ENCODE measurements at regions not wholly inside any gene's neighbourhood (a gene's known extent, or its start where the extent isn't known, plus 50 kb on each side); places are given as distances from the start of the nearest gene placed in this dataset.

DNA sequence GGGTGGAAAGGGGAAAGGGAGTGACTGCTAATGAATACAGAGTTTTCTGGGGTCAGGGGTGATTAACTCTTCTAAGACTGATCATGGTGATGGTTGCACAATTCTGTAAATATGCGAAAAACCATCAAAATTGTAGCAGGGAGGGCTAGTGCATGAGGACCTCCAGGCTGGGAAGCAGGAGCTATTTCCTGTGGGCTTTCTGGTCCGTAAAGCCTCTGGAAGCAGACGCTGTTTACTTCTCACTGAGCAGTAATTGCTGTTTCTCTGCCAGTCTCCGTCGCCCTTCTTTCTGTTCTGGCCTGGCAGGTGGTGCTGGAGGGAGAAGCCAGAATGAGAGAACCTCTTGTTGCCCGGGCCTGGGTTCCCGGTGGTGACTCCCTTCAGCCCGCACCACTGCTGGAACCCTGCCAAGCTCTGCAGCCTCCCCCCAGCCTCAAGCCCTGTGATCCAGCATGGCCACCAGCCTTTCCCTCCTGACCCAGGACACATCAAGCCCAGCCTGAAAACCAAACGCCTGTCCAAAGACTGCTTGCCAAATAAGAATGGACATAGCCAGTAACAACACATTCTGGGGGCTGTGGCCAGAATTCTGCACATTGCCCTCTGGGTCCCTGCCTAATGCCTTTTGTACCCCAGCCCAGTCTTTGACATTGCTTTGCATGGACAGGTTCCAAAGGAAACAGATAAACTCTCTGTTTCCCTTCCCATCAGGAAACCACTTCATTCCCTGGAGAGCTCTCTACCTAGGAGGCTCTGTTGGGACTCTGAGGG, 201.0 kb upstream of the NAV2 start:
- no peak for DNase-seq

DNA sequence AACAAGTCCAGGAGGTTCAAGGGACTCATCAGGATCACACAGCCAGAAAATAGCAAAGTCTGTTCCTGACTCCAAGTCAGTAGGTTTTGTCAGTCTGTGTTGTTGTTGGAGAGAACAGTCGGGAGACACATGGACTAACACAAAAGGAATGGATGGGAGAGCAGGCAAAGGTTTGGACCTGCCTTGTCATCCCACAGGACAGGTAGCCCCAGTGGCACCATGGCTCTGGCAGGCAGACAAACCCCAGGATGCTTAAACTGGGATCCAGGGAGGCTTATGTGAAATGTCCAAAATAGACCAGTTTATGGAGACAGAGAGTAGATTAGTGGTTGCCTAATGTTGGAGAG, 201.6 kb upstream of the NAV2 start:
- DNase-seq: no peak

DNA sequence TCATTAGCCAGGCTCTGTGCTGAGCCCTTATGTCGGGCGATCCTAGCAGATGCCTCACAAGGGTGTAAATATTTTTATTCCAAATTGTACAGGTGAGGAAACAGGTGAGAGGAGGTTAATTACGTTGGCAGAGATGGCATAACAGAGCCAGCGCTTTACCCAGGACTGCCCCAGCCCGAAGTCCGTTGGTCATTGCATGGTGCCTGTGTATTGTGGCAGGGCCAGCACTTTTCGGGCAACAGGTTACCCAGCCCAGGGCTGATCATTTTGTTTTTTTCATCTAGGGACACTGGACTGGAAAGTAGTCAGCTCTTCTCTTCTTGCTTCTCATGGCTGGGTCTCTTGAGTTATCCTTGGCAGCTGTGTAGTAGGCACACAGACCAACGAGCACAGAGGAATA, 202.2 kb upstream of the NAV2 start:
- DNase-seq: no peak

DNA sequence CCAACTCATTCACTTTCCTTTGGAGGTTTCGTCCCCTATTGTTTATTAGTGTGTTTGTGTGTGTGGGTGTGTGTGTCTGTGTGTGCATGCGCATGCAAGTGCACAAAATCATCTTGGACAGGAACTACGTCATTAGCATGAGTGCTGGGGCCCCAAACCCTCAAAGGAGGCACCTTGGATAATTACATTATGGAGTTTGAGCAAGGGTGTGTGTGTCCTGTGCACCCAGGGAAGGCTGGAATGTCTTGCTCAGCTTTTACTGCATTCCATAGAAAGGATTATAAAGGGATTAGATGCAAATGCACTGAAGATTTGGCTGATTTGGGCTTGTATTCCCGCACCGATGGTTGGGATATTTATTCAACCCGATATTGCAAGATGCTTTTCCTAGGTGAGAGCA, 203.4 kb upstream of the NAV2 start:
- DNase-seq: no peak

DNA sequence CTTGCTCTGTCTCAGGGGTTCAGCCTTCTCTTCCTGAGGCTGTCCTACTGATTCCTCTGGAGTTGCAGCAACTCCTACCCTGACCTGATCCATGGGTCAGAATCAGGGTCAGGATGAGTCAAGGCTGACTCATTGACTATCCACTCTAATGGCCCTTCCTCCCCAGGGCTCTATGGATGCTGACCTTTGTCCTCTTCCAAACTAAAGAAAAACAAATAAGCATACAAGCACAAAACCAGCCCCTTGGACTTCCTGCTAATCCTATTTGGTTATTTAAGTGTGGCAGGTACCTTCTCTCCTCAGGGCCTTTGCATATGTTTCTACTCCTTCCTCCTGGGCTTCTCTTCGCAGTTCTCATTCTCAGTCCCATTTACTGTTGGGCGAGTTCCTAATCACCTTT, 204.5 kb upstream of the NAV2 start:
- DNase-seq: no peak

DNA sequence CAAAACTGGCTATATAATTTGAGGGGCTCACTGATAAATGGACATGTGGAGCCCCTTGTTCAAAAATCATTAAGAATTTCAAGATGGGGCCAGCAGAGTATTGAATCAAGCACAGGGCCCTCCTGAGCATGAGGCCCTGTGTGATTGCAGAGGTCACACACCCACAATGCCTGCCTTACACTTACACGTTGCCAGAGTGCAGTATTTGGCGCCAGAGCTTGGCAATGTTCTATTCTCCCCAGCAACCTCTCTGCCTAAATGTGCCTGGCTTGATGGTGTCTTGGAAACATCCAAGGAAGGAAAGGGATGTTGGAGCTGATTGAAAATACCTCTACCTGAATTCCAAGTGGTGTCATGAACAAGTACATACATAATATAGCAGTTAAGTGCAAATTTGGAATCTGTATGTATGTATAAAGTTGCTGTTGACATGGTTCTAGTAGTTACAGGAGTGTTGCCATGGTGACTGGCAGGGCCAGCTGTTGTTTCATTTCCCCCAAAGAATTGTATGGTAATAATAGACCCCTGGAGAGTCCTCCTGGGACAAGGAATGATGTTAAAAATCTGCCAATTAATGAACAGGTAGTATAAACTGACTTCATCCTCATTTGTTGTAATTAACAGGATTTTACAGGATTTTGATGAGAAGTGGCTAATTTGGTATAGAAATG, 205.7 kb upstream of the NAV2 start:
- DNase-seq: no peak

DNA sequence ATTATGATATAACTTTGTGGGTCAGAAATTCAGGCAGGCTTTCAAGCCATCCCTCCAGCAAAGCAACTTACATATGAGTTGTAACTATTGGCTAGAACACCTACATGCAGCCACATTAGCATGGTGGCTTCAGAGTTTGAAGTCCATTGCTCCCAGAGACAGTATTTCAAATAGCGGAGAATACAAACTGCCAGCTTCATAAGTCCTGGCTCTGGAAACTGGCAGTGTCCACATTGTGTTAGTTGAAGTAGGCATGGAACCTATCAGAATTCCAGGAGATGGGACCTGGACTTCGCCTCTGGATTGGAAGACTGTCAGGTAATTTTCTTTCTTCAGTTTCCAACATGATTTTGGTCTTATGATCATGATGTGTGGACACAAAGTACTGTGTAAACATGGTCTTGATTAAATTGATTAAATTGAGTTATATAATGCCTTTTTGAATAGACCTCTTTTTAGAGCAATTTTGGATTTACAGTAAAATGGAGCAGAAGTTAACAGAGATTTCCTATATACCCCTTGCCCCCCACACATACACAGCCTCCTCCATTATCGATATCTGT, 209.9 kb upstream of the NAV2 start:
- no peak for DNase-seq

DNA sequence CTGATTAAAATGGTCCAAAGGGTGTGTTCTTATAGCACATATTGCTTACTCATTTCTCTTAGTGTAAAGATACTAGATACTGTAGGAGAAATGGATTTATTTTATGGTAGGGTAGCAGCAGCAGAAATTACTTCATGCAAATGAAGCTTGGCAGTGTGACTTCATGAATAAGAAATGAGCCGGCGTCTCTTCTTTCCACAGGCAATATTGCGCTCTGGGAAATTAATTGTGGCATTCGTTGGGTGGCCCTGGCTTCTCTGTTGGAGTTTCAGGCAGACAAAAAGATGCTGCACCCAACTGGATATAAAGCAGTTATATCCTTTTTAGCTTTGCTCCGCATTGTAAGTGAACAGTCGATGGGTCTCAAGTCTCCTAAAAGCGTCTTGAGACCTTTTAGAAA, 211.0 kb upstream of the NAV2 start:
- no peak for DNase-seq

DNA sequence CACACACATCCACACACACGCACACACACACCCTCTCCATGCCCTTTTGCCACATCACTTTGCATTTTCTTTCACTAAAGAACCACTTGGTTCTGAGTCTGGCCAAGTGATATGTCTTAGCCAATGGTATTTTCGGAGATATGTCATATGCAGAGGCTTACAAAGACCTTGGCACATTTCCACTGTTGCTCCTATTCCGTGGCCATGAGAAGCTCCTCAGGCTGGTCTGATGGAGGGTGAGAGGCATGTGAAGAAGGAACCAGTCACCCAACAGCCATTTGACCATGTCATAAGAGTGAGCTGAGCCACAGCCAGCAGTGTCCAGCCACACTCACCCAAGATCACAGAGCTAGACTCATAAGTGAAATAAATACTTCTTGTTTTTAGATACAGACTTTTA, 212.6 kb upstream of the NAV2 start:
- no peak for DNase-seq

DNA sequence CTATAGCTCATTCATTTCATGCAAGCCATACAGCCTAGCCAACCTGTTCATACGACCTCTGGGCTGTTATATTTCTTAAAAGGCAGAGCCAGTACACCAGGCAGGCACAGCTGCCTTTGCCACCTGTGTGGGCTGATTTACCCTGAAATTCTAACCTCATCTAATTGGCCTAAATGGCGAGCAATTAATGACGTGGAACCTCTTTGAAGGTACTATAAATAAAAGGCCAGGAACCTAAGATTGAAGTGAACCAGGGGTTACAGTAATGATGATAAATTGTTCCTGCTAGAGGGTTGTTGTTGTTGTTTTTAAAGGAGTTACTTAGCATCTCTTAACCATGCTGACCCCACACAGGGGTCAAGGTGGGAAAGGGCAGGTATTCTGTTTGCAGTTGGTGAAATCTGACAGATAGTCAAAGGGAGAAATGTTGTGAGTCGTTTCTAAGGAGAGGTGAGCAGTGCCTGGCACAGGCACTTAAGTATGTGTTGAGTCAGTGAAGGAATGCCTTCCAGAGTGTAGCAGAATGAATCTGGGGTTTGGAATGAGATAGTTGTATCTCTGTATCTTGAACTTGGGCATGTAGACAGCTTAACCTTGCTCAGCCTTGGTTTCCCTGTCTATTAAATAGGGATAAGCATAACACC, 213.5 kb upstream of the NAV2 start:
- no peak for DNase-seq

DNA sequence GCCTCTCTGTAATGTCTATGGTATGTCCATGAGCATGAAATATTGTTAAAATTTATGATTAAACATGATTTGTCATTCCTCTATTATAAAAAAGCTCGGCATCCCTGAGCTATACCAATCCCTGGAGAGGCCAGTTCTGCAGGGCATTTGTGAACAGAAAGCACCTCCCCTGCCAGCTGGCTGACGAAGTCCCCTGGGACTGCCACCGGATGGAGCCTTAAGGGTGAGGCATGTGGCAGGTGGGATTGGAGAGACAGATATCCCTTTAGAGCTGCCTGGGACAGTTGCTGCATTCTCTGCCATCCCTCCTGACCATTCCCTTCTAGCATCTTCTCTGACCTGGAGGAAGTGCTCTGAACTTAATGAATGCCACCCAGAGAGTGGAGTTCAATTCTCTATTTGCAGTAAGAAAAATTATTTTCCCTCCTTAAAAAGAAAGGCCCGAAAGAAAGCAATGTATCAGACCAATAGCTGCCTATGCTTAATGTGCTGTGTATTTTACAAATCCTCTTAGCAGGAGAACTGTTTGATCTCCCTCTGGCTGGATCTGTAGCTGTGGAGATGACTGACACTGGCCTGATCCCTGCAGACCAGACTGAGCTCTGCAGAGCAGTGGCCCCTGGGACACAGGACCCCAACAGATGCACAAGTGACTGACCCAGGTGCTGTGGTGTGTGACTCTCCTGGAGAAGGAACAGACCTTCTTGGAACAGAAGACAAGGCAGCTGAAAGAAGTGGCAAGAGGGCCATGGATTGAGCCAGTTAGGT, 219.0 kb upstream of the NAV2 start:
- DNase-seq: no peak

DNA sequence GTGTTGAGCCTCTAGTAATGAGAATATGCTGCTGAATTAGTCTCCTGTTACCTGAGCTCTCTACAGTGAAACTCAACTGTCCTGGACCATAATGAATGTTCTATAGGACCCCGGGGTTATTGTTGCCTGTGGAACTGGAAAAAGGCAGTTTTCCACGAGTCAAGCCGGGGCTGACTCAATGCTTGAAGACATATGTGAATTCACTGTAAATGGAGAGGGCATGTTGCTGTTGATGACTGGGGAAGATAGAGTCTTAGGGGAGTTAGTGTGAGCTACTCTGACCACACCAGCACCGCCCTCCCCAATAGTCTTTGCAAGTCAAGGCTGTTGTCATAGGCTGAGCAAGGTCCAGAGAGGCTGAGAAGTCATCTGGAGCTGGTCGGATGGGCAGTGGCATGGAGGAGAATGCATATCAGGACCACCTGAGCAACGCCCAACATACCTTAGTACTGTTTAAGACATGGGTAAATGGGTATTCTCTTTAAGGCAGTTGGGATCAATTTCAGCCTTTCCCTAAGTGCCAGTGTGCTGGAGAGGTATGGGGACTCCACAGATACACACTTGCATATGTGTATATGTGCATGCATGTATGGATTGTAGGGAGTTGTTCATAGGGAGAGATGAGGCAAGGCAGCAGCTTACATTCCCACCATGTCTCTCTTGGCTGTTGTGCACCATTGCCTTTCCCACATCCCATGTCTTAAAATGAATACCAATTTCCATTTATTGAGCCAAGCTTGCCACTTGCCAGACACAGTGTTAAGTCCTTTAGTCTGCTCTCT, 230.1 kb upstream of the NAV2 start:
- no peak for DNase-seq

DNA sequence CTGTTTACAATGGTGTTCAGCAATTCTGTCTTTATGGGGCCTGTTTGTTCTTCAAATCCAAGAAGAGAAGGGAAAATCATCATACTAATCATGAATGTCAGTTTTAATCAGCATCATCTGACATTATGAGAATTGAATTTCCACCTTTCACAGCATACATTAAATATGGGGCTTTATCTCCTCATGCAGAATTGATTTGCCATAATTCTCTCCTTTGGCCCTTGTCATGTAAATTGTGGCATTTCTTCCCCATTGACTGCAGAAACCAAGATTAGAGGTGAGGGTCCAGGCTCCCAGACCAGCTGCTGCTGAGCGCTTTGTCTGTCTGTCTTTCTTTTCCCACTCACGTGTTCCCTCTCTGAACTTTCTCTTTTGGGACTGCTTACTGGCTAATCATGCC, 232.1 kb upstream of the NAV2 start:
- DNase-seq: no peak

DNA sequence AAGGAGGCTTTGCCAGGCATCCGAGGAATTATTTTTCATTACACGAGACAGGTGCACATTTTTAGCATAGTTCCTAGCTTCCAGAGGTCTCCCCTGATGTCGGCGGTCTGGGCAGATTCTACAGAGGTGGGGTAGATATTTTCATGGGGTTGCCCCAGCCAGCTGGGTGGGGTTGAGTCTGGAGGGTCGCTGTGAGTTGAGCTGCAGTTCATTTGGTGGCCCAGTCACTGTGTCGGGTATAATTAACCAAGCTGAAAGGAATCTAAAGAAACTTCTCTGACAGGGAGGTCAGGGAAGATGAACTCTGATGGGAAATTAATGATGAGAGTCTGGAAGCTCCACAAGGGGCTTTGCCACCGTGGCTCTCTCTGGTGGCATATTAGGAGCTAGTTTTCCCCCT, 233.7 kb upstream of the NAV2 start:
- no peak for DNase-seq

DNA sequence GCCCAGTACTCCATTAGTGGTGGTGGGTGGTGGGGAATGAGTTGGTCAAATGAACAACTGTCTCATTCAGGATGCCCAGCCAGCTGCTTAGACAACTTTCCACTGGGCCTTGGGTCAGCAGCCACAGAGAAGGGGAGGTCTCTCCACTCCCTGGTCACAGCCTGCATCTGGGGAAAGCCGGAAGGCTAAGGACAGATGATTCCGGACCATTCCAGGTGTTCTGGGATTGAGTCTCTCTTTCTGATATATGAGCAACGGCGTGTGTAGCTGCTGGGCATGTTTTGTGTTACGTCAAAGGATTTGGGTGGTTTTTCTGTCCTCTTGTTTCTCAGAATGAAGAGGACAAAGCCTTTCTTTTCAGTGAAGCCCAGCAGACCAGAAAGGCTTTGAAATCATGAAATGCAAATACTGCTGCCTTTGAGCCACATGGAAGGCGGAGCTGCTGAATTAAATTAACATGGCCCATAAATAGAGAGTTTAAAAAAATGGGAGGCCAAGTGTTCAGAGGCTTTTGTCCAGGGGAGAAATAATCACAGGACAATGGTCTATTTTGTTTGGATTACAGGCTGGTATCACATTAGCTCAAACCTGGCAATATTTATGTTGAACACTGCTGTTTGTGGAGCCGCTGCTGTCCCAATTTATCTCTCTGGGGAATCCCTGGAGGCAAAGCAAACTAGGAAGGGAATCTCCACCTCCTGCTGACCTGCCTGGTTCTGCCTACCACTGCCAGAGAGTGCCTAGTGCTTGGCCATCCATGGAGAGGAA, 234.4 kb upstream of the E2F8 start:
- no peak for DNase-seq

DNA sequence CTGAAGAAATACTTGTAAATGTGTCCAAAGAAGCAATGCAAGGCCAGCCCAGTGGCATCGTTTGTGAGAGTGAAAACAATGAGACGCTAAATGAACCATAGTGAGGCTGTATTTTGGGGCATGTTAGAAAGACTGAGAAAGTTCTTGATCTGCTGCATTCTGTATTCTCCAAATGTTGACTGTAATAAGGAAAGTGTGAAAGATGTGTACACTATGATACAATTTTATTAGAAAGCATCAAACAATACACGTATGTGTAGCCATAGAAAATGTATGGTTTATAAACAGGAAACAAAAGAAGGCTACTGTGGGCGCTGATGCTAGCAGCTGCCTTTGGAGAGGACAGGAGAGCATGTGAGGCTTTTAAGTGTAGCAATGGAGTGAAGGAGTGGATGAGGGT, 233.5 kb upstream of the E2F8 start:
- no peak for DNase-seq

DNA sequence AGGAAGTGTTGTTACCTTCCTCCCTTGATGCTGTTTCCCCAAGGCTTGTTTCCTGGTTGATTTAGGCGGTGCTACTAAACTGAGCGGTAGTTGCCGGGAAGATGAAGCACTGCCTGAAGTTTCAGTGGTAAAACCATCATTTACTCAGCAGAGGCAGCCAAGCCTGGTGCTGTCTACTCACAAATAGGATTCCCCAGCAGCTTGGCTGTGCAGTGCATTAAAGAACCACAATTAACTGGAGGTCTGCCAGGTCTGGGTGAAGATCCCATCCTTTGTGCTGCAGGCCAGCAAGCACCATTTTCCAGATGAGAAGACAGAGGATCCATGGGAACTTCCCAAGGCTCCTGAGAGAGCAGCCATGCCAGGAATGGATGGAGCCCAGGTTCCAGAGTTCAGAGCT, 231.9 kb upstream of the E2F8 start:
- DNase-seq: no peak

DNA sequence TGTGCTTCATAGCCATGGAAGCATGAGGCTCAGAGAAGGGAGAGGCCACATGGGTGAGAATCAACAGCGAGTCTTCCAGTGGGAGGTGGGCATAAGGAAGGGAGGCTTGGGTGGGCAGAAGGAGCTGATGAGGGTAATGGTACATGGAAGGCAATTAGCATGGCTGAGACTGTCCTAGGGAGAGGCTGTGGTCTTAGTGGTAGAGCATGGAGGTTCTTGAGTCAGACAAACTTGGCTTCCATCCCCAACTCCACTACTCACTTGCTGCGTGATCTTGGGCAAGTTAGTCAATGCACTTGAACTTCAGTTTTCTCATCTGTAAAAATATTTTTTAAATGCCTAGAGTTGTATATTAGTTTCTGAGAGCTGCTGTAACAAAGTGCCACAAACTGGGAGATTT, 227.2 kb upstream of the E2F8 start:
- DNase-seq: no peak

DNA sequence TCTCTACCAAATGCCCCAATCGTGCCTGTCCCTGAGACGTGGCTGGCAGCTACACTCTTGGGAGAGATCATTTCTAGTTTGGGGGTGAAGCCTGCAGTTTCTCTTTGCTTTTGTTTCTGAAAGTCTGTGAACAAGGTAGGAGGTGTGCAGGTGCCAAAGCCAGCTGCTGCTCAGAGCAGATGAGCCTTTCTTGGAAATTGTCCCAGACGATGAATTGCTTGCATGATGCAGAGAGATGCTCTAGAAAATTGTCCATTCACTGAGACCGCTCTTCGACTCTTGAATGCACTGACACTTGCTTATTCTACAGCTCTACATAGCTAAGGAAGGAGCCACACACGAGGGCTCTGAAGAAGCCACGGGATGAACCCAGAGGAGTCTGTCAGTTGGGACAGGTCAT, 225.6 kb upstream of the E2F8 start:
- DNase-seq: no peak

DNA sequence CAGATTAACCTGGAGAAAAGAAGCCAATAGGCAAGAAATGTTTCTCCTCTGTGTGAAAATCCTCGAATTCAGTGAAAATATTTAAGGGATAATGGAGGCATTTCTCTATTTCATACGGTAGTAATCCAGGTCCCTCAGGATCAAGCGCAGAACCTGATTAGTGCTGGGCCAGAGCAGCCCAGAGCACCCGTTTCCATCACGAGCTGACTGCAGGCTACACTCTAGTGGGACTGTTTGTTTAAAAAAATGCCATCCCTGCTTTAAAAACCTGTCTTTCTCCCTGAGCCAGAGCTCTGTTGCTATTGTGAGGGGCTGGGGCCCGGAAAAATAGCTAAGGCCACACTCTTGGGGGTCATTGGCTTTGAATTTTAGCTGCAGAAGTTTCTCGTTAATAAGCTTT, 223.2 kb upstream of the E2F8 start:
- no peak for DNase-seq

DNA sequence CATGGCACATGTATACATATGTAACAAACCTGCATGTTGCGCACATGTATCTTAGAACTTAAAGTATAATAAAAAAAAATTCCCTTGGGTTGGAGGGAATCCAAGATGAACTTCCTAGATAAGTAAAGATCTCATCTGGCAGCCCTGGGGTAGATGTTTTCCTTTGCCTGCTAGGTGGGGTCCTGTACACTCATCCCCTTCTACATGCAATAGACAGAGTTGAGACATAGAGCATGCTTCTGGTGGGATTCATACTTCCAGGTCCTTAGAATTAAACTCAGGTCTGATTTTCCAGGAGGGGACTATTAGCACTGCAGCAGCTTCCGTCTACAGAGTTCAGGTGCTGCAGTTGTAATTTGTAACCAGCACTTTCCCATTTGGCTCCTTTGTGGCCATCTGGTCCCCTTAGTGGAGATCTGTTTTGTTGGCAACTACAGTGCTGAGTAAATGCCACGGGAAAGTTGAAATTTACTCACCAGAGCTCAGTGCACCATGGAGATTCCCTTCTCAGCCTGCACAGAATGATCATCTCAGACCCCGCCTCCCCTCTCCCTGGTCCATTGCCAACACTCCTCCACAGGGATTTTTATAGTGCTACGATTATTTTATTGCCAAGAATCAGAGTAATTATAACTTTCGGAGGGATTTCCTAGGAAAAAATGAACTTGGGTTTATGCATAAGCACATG, 220.1 kb upstream of the E2F8 start:
- no peak for DNase-seq

All from activated CD8-positive, alpha-beta memory T cell treated with anti-CD3 and anti-CD28 coated beads, Interleukin-2, amount 50 U/mL, for 4 hours (primary cell).